ENCODE measurements at regions not wholly inside any gene's neighbourhood (a gene's known extent, or its start where the extent isn't known, plus 50 kb on each side); places are given as distances from the start of the nearest gene placed in this dataset.
"Not testable (repeated sequence)": the region's sequence is repeated elsewhere in the genome, so short reads cannot be mapped to it uniquely, and the experiment has no call there.

- Histone ChIP-seq H3K4me3 (ENCODE audit: low read length) (no peak overlapping the region), H3K9me3 (ENCODE audit: control insufficient read depth, insufficient read depth, low read length) (peaks cover 9% of the 10 kb centered on the region), H3K4me1 (ENCODE audit: control insufficient read depth, insufficient read depth, low read length) (no peaks in the 10 kb centered on the region), H3K27ac (ENCODE audit: low read length) (no peak overlapping the region), H3K36me3 (ENCODE audit: control insufficient read depth, insufficient read depth, low read length) (no peaks in the 10 kb centered on the region), H3K27me3 (ENCODE audit: control insufficient read depth, insufficient read depth, low read length) (no peaks in the 10 kb centered on the region)
- no peaks in the 10 kb centered on the region for H3K27me3 Mint-ChIP-seq (ENCODE audit: low read depth in 2 of 2)
- H3K36me3 Mint-ChIP-seq: peaks cover 8% of the 10 kb centered on the region
- no peak overlapping the region for H3K27ac Mint-ChIP-seq
- DNase-seq (no peak), ATAC-seq (no peak)
- peaks cover 10 to 14% of the 10 kb centered on the region in 2 donors for H3K9me3 Mint-ChIP-seq
- H3K4me3 Mint-ChIP-seq: no peak overlapping the region
- intact Hi-C loops (cut with micrococcal nuclease): no loop called here
- no peak for TF ChIP-seq CTCF (IDR thresholded peaks at IDR 0.05)
- no peaks in the 10 kb centered on the region for H3K4me1 Mint-ChIP-seq
Observed at GRCh38 chr5:113703266-113703665, 189.8 kb downstream of the YTHDC2 start.

- Histone ChIP-seq H3K4me3 (ENCODE audit: low read length) (no peak overlapping the region), H3K4me1 (ENCODE audit: control insufficient read depth, insufficient read depth, low read length) (no peaks in the 10 kb centered on the region), H3K9me3 (ENCODE audit: control insufficient read depth, insufficient read depth, low read length) (peaks cover 9% of the 10 kb centered on the region), H3K36me3 (ENCODE audit: control insufficient read depth, insufficient read depth, low read length) (no peaks in the 10 kb centered on the region), H3K27me3 (ENCODE audit: control insufficient read depth, insufficient read depth, low read length) (no peaks in the 10 kb centered on the region), H3K27ac (ENCODE audit: low read length) (no peak overlapping the region)
- ATAC-seq (no peak), DNase-seq (no peak)
- Mint-ChIP-seq H3K4me1 (no peaks in the 10 kb centered on the region), H3K9me3 (peaks cover 13 to 14% of the 10 kb centered on the region in 2 donors), H3K4me3 (no peak overlapping the region), H3K27me3 (ENCODE audit: low read depth in 2 of 2) (no peaks in the 10 kb centered on the region), H3K27ac (no peak overlapping the region), H3K36me3 (peaks cover 8% of the 10 kb centered on the region)
- no peak for TF ChIP-seq CTCF (IDR thresholded peaks at IDR 0.05)
- 85% methylated on average over 3 of the region's 3 CpGs for WGBS (ENCODE audit: insufficient coverage)
- intact Hi-C loops (cut with micrococcal nuclease): no loop called here
Observed at GRCh38 chr5:113705657-113706056, 192.2 kb downstream of the YTHDC2 start.

GRCh38 chr5:113713051-113713450 is 199.6 kb downstream of the YTHDC2 start:
- Mint-ChIP-seq H3K27ac (no peak overlapping the region), H3K4me1 (no peaks in the 10 kb centered on the region), H3K36me3 (peaks cover 14% of the 10 kb centered on the region), H3K27me3 (ENCODE audit: low read depth in 2 of 2) (no peaks in the 10 kb centered on the region), H3K4me3 (no peak overlapping the region), H3K9me3 (peaks cover 8 to 16% of the 10 kb centered on the region in 2 donors)
- WGBS (ENCODE audit: insufficient coverage): no CpG with 5 or more reads among the region's 1 CpG
- DNase-seq (no peak), ATAC-seq (no peak)
- H3K4me1 ChIP-seq (ENCODE audit: control insufficient read depth, insufficient read depth, low read length): no peaks in the 10 kb centered on the region
- no peak for TF ChIP-seq CTCF (IDR thresholded peaks at IDR 0.05)
- no peaks in the 10 kb centered on the region for H3K27me3 ChIP-seq (ENCODE audit: control insufficient read depth, insufficient read depth, low read length)
- no peak overlapping the region for H3K4me3 ChIP-seq (ENCODE audit: low read length)
- no peak overlapping the region for H3K27ac ChIP-seq (ENCODE audit: low read length)
- H3K36me3 ChIP-seq (ENCODE audit: control insufficient read depth, insufficient read depth, low read length): no peaks in the 10 kb centered on the region
- H3K9me3 ChIP-seq (ENCODE audit: control insufficient read depth, insufficient read depth, low read length): peaks cover 7% of the 10 kb centered on the region
- intact Hi-C loops (cut with micrococcal nuclease): no loop called here

GRCh38 chr5:113715921-113716320 is 202.4 kb downstream of the YTHDC2 start:
- H3K4me1 Mint-ChIP-seq; H3K36me3 ChIP-seq (ENCODE audit: control insufficient read depth, insufficient read depth, low read length); ATAC-seq; H3K27me3 Mint-ChIP-seq (ENCODE audit: low read depth in 2 of 2); H3K4me1 ChIP-seq (ENCODE audit: control insufficient read depth, insufficient read depth, low read length); intact Hi-C loops (cut with micrococcal nuclease); H3K4me3 ChIP-seq (ENCODE audit: low read length); H3K27ac Mint-ChIP-seq; H3K9me3 ChIP-seq (ENCODE audit: control insufficient read depth, insufficient read depth, low read length); DNase-seq; H3K27ac ChIP-seq (ENCODE audit: low read length); H3K27me3 ChIP-seq (ENCODE audit: control insufficient read depth, insufficient read depth, low read length); H3K4me3 Mint-ChIP-seq: not testable (repeated sequence)
- WGBS (ENCODE audit: insufficient coverage): 100% methylated on average over 1 of the region's 2 CpGs
- Mint-ChIP-seq H3K36me3 (peaks cover 14% of the 10 kb centered on the region), H3K9me3 (peaks cover 11 to 23% of the 10 kb centered on the region in 2 donors)

Measured in natural killer cell (primary cell).